OCI-LY1 (cell line): ENCODE measurements at regions not wholly inside any gene's neighbourhood (a gene's known extent, or its start where the extent isn't known, plus 50 kb on each side); places are given as distances from the start of the nearest gene placed in this dataset.

ENCODE experiments used
- CTCF ChIP-seq: fragments of 200-600 bp; sonication (generic), shearing (Covaris generic); IDR thresholded peaks from 2 replicates; pipeline ENCODE4 v1.5.1; 2017; ENCODE audit warnings: mild to moderate bottlenecking, antibody characterized with exemption, low read length, moderate library complexity, mixed read lengths
- EZH2 ChIP-seq: fragments of 200-600 bp; sonication (generic), shearing (Covaris generic); IDR thresholded peaks from 2 replicates; pipeline ENCODE4 v1.8.0; 2017; ENCODE audit warnings: borderline replicate concordance, mixed run types, mild to moderate bottlenecking, antibody characterized with exemption, low read length, moderate library complexity, mixed read lengths

- no peak for TF ChIP-seq CTCF
- no peak for TF ChIP-seq EZH2
These were observed 60.6 kb upstream of the TPP2 start for GRCh38 chr13:102536196-102536595.
